Activated naive CD4-positive, alpha-beta T cell (primary cell): ENCODE measurements at regions not wholly inside any gene's neighbourhood (a gene's known extent, or its start where the extent isn't known, plus 50 kb on each side); places are given as distances from the start of the nearest gene placed in this dataset.
"Not testable (repeated sequence)": the region's sequence is repeated elsewhere in the genome, so short reads cannot be mapped to it uniquely, and the experiment has no call there.

Experiments
- DNase-seq, 4 experiments: peaks; one replicate each; lab custom pipeline; 2025; lab: John Stamatoyannopoulos, UW

- DNase-seq, result no peak
Observed at GRCh38 chr4:1589098-1589497, 95.0 kb downstream of the FAM53A start.

GRCh38 chr4:1588306-1588705 lies 95.8 kb downstream of the FAM53A start:
- DNase-seq, result no peak

GRCh38 chr4:1584498-1584897 lies 99.6 kb downstream of the FAM53A start:
- DNase-seq, result no peak

DNA sequence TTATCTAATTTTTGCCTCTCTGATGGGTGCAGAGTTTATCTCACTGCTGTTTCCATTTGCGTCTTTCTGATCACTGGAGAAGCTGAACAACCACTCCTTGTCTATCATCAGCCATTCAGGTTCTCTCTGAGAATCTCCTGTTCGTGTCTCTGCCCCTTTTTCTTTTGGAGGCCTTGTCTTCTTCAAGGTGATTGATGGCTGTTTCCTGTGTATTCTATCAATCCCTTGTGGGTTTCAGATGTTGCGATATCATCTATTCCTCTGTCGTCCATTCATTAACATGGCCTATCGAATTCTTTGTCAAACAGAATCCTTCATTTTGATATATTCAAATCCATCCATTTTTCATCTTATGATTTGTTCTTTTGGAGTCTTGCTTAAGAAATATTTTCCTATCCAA lies 100.3 kb downstream of the FAM53A start:
- no peak for DNase-seq

DNA sequence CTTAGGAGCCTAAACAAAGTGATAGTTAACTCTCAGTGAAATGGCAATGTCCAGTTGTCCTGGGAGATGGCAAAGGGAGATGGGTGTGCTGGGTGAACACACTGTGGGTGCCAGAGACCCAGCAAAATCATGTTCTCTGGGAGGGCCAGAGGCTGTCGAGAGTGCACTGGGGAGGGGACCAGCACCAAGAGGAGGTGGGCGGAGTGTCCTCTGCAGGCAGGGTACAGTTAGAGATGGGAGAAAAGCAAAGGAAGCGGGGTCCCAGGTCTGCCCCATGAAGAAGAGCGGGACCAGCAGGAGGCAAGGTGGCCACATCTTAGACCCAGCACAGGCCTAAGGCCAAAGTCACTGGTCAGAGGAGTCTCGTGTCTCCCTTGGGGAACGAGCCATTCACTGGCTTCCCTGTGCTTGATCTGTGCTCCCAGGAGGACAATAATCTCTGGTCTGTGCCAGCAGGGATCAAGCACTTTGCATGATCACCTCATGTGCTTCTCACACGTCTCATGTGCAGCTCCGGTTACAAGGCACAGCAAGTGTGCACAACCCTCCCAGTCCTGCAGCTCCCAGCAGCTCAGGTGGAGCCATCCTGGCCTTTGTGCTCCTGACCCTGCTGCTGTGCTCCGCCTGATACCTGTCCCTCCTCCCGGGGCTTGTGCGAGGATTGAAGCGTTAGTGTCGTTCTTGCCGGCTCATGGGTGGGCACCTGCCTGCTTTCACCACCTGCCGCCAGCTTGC lies 100.9 kb downstream of the FAM53A start:
- DNase-seq, result no peak

GRCh38 chr4:1582227-1582626 lies 101.9 kb downstream of the FAM53A start:
- DNase-seq, result no peak

GRCh38 chr4:1581164-1581894 lies 102.8 kb downstream of the FAM53A start:
- DNase-seq, result peak; percentile 35 to 87 (median 56)

DNA sequence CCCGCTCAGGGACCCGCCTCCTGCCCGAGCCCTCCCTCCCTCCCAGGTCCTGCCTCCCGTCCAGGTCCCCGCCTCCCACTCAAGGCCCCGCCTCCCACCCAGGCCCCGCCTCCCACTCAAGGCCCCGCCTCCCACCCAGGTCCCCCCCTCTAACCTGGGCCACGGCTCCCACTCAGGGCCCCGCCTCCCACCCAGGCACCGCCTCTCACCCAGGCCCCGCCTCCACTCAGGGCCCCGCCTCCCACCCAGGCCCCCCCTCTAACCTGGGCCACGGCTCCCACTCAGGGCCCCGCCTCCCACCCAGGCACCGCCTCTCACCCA lies 103.5 kb downstream of the FAM53A start:
- not testable (repeated sequence) for DNase-seq

DNA sequence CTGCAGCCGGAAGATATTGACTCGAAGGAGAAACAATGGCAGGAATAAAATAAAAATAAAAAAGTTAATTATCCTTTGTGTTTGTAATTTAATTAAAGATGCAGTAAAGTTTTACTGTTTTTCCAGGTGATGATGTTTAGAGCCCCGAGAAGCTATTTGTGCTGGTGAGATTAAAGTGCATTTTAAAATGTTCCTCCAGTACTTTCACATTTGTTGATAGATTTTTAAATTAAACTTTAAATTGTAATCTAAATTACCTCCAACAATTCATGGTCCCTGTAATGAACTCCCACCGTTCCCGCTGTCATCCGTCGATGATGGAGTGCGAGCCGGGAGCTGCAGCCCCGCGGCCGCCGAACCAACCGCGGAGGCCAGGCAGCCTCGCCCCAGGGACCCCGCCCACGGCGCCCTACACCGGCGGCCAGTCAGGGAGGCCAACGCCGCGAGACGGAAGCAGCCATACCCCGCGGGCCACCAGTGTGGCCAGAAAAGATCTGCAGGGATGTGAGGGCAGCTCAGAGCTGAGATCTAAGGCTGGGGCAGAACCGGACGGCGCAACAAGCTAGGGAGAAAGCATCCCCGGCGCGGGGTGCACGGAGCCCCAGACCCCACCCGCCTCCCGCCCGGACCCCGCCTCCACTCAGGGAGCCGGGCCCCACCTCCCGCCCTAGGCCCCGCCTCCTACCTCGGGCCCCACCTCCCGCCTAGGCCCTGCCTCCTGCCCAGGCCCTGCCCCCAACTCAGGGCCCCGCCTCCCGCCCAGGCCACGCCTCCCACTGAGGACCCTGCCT lies 104.0 kb downstream of the FAM53A start:
- peak; percentile 70 to 95 (median 88) for DNase-seq

GRCh38 chr4:1579001-1579900 lies 104.9 kb downstream of the FAM53A start:
- DNase-seq, result peak; percentile 29 to 72 (median 50)

DNA sequence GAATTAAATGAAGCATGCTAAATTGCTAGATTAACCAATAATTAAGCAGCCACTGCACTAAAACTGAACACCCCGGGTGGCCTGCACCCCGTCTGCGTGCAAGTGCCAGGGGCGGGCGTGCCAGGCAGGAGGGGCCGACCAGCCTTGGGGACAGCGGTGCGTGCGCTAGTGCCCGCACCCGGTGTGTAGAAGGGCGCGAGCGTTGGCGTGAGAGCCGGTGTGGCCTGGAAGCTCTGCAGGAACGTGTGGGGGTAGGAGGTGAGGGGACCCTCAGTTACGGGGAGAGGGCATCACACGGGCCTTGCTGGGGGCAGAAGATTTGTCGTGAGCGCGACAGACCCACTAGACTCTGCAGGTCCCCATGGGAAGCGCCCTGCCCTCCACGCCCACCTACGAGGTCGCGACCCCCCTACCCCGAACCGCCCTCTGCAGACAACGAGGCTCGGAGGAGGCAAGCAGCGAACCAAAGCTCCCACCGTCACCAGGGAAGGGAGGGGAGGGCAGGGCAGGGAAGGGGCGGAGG lies 105.8 kb downstream of the FAM53A start:
- DNase-seq, result no peak

GRCh38 chr4:1577822-1578217 lies 106.3 kb downstream of the FAM53A start:
- DNase-seq, result no peak

GRCh38 chr4:1576961-1577821 lies 106.9 kb downstream of the FAM53A start:
- no peak for DNase-seq

- DNase-seq, result no peak
Observed at GRCh38 chr4:1576304-1576960, 107.7 kb downstream of the FAM53A start.

GRCh38 chr4:1575418-1576303 lies 108.5 kb downstream of the FAM53A start:
- DNase-seq, result no peak

GRCh38 chr4:1574601-1575417 lies 109.3 kb downstream of the FAM53A start:
- DNase-seq, result no peak

GRCh38 chr4:1573830-1574459 lies 110.2 kb downstream of the FAM53A start:
- no peak for DNase-seq
